Central memory CD4-positive, alpha-beta T cell (primary cell): ENCODE measurements at regions not wholly inside any gene's neighbourhood (a gene's known extent, or its start where the extent isn't known, plus 50 kb on each side); places are given as distances from the start of the nearest gene placed in this dataset.
"Not testable (repeated sequence)": the region's sequence is repeated elsewhere in the genome, so short reads cannot be mapped to it uniquely, and the experiment has no call there.

ENCODE experiments used
- DNase-seq: peaks from one replicate; pipeline ENCODE4 v3.0.0; 2022

DNA sequence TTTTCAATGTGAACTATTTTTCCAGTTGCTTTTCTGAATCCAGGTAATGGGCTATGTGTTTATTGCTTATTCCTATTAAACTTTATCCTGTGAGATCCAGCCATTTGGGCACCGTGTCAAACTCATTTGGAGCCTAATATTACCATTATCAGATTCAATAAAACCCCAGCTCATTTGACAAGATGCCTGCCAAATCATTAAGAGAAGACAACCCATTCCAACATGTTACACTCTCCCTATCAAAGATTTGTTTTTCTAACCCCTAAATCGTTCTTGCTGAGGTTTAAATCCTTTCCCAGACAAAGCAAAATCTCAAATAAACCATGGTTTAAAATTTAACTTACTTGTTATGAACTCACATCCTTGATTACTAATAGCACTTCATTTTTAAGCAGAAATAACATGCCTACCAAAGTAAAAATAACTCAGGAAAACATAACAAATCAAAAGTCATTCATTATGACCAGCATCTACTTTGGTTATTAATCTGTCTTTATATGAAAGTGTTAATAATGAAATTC is 130.0 kb upstream of the TCF21 start:
- no peak for DNase-seq

GRCh38 chr6:133759524-133759923 is 129.4 kb upstream of the TCF21 start:
- no peak for DNase-seq

GRCh38 chr6:133761706-133762105 is 127.2 kb upstream of the TCF21 start:
- DNase-seq: no peak

GRCh38 chr6:133764008-133764753 is 124.7 kb upstream of the TCF21 start:
- no peak for DNase-seq

GRCh38 chr6:133764754-133765208 is 124.1 kb upstream of the TCF21 start:
- no peak for DNase-seq

DNA sequence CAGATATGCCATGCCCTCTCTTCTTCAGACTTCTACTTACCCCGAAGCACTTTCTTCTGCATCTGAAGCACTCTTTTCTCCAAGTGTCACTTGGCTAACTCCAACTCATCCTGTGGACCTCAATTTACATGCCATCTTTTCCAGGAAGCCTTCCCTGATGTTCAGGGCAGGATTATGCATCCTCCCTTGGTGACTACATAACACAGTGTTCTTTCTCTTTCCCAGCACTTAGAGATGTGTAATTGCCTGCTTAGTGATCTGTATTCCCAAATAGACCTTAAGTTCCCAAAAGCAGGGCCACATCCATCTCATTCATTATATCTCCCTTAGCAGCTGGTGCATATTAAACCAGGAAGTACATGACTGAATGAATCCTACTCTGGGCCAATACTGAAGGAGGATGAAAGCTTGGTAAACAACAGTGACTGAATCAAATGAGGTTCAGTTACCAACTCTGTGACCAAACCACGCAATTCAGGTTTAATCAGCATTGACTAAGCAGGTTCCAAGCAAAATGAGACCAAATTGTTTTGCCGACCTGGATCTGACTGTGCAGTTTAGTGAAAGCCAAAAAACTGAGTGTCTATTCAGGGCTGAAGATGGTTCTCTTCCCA is 121.4 kb upstream of the TCF21 start:
- no peak for DNase-seq

- no peak for DNase-seq
Observed at GRCh38 chr6:133768656-133769295, 120.1 kb upstream of the TCF21 start.

DNA sequence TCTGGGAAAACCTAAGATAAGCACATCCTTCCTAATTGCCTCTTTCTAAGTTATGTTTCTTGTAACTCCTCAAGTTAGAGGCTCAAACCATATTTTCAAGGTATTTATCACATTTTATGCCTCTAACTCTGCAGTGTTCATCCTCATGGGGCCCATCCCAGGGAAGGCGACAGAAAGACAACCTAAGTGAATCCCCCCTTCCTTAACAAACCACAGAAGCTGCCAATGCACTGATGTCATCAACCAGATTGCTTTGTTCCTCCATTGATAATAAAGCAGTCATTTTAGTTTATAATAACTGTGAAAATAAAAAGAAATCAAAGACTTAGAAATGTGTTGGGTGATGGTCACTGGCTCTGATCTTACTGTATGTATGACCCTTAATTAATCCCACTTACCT is 119.5 kb upstream of the TCF21 start:
- DNase-seq: no peak

DNA sequence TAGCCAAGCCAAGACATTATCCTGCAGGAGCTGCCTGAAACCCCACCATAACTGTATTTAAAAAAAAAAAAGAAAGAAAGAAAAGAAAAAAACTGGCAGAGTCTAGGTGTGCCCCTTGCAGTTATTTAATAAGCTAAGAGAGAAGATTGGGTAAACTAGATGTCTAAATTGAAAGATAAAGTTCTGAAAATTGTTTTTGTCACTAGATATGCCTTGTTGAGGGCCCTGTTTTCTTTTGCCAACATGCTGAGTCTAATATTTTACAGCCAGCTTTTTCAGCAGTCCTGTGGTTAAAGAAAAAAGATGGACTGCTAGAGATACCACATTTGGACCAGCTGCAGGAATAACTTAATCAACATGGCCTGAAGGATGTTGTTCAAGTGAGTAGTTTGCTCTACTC is 116.3 kb upstream of the TCF21 start:
- no peak for DNase-seq

GRCh38 chr6:133773776-133774175 is 115.1 kb upstream of the TCF21 start:
- no peak for DNase-seq

DNA sequence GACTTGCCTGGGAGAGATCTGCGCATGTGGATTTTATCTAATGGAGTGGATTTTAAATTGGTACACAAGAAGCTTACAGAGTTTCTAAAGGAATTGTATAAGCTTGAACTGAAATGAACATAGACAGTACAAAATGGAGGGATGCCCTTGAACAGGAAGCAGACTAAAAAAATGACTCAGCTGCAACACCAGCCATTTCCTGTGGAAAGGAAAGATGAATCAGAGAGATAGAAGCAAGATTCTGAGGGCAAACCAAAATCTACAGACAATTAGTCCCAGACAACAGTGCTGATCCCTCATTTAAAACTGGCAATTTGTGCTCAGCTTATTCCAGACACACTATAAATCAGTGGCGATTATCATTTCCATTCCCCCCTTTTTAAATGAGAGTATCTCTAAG is 114.6 kb upstream of the TCF21 start:
- no peak for DNase-seq

GRCh38 chr6:133778414-133779130 is 110.3 kb upstream of the TCF21 start:
- no peak for DNase-seq

- no peak for DNase-seq
Observed at GRCh38 chr6:133779916-133780695, 108.8 kb upstream of the TCF21 start.

DNA sequence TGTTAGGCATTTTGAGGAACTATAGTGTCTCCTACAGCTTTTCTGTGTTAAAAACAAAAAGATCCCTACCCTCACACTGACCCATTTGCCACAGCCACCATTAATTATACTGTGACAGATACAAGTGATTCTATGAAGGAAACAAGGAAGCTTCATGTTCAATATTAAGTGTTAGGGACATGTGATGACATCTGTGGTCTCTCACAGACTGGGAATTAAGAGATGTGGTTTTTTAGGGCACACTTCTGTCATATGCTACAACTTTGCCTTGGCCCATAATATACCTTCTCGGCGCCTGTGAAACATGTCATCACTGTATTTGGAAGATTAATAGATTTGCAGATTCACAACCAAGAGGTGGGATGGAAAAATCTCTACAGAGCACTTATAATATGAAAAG is 102.9 kb upstream of the TCF21 start:
- DNase-seq: no peak

DNA sequence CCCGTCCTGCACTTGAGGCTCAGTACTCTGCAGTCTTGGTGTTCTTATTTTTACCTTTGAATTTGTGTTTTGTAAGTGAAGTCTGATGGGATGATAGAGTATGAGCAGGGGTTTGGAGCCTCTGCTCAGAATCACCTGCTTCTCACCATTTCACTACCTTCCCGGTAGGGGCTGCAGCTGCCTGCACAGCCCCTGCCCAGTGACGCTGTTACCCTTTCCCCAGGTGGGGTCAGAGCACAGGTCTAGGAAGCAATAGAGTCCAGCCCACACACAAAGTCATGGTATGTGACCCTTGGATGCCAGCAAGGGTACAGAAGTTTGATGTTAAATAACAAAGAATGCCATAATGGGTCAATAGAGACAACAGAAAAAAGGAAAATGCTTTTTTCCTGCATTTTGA is 101.8 kb upstream of the TCF21 start:
- no peak for DNase-seq

DNA sequence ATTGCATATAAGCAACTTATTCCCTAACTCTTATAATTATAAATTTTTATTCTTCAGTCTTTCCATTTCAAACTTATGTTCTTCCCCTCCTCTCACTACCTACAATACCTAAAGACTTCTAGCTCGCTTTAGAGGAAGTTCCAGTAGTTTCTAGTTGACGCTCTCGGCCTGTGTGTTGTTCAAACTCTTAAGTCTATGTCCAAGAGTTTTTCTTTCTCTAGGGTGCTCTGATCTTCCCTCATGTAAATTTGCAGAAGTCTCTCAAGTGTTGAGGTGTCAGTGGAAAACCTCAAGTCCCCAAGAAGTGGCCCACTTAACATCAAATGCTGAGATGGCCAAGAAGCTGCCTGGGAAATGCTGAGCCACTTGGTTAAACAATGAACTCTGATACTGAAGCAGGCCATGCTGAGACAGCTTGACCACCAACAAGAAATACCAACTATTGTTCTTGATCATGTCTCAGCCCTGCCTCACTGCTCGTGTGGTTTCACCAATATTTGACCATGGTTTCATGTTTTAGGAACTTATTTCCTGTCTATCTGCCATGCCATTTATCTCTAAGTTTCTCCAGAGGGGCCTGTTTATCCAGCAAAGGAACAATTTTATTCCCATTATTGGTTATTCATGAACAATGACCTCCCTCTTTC is 100.9 kb upstream of the TCF21 start:
- DNase-seq: no peak

DNA sequence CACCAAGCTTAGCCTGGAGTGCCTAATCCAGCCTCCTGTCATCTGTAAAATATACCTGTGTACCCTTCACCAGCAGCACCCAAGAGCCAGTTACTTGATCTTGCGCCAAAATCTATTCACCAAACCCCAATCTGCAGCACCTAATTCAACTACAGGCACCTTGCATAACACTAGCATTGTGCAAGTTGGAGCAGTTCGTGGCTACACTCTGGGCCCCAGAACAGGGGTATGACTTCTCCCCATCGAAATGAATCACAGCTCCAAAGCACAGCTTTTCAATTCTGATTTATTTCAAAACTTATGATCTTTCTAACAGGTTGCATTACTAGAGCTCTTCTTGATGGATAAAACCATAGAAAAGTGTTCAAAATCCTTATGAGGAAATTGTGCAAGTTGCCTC is 100.4 kb upstream of the TCF21 start:
- DNase-seq: no peak

DNA sequence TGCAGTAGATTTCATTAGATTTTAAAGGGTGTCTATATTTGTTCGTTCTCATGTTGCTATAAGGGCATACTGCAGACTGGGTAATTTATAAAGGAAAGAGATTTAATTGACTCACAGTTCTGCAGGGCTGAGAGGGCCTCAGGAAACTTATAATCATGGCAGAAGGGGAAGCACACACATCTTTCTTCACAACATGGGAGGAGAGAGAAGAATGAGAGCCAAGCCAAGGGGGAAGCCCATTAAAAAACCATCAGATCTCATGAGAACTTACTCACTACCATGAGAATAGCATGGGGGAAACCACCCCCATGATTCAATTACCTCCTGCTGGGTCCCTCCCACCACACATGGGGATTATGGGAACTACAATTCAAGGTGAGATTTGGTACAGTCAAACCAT is 99.5 kb upstream of the TCF21 start:
- DNase-seq: not testable (repeated sequence)

- DNase-seq: not testable (repeated sequence)
Observed at GRCh38 chr6:133790756-133791155, 98.2 kb upstream of the TCF21 start.

- DNase-seq: not testable (repeated sequence)
Observed at GRCh38 chr6:133795051-133795450, 93.9 kb upstream of the TCF21 start.

GRCh38 chr6:133796235-133796634 is 92.7 kb upstream of the TCF21 start:
- no peak for DNase-seq

GRCh38 chr6:133799043-133799442 is 89.9 kb upstream of the TCF21 start:
- DNase-seq: no peak
